ENCODE measurements at regions not wholly inside any gene's neighbourhood (a gene's known extent, or its start where the extent isn't known, plus 50 kb on each side); places are given as distances from the start of the nearest gene placed in this dataset.

DNA sequence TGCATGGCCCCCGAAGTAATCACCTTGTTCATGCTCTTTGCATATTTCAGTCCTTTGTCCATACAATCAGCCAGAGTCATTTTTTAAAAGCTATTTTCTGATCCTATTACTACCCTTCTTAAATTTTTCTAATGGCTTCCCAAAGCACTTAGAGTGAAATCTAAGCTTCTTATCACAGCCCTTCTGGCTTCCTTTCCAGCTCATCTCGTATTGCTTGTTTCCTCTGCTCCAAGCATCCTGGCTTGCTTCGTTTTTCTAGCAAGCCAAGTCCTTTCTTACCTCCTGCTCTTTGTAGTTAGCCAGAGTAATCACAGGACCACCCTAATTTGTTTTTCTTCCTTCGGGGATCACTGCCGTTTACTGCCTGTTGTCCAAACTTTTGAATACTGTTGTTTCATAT is 453.3 kb downstream of the KIF4B start:
- Histone ChIP-seq H3K4me1 (ENCODE audit: control insufficient read depth, insufficient read depth, low read length) (no peaks in the 10 kb centered on the region), H3K27me3 (ENCODE audit: control insufficient read depth, insufficient read depth, low read length, poor library complexity, severe bottlenecking) (no peaks in the 10 kb centered on the region), H3K9me3 (ENCODE audit: control insufficient read depth, low read length) (no peaks in the 10 kb centered on the region), H3K27ac (ENCODE audit: low read depth, low read length) (no peak overlapping the region), H3K9ac (ENCODE audit: extremely low read depth, low read length, poor library complexity, severe bottlenecking) (no peak overlapping the region), H3K4me3 (ENCODE audit: low read length) (no peak overlapping the region), H3K36me3 (ENCODE audit: control insufficient read depth, insufficient read depth, low read length) (no peaks in the 10 kb centered on the region)
- Mint-ChIP-seq H3K4me1 (no peaks in the 10 kb centered on the region), H3K4me3 (no peak overlapping the region), H3K9me3 (peaks cover 1% of the 10 kb centered on the region), H3K27ac (no peak overlapping the region), H3K36me3 (ENCODE audit: low read depth) (no peaks in the 10 kb centered on the region), H3K27me3 (ENCODE audit: insufficient read depth) (no peaks in the 10 kb centered on the region)
- 87 to 88% methylated on average over 2 to 5 of the region's 5 CpGs for WGBS, 2 experiments (ENCODE audit: insufficient coverage in 1 of 2, insufficient read length in 1 of 2)
- no peak for DNase-seq
- TF ChIP-seq, protein P1, sequence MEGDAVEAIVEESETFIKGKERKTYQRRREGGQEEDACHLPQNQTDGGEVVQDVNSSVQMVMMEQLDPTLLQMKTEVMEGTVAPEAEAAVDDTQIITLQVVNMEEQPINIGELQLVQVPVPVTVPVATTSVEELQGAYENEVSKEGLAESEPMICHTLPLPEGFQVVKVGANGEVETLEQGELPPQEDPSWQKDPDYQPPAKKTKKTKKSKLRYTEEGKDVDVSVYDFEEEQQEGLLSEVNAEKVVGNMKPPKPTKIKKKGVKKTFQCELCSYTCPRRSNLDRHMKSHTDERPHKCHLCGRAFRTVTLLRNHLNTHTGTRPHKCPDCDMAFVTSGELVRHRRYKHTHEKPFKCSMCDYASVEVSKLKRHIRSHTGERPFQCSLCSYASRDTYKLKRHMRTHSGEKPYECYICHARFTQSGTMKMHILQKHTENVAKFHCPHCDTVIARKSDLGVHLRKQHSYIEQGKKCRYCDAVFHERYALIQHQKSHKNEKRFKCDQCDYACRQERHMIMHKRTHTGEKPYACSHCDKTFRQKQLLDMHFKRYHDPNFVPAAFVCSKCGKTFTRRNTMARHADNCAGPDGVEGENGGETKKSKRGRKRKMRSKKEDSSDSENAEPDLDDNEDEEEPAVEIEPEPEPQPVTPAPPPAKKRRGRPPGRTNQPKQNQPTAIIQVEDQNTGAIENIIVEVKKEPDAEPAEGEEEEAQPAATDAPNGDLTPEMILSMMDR (conservative IDR thresholded peaks at IDR 0.05) = no peak

DNA sequence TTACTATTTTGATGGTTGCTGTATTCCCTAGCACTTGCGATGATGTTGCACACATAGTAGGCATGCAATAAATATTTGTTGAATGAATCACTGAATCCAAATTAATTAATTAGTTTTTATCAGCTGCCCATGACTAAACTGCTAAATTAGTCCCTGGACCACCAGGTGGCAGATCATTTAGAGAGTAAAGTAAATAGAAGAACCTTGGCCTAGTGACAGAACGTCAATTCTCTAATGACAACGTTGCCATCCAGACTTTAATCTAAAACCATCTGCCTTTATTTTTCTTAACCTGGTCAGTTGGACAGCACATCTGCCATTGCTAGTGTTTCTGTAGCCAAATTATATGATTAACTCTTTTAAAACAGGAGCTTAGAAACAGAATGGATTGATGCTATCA is 457.5 kb downstream of the KIF4B start:
- DNase-seq = no peak
- Mint-ChIP-seq H3K4me3 (no peak overlapping the region), H3K4me1 (peaks cover 5% of the 10 kb centered on the region), H3K27ac (no peak overlapping the region), H3K9me3 (no peaks in the 10 kb centered on the region), H3K27me3 (ENCODE audit: insufficient read depth) (peaks cover 16% of the 10 kb centered on the region), H3K36me3 (ENCODE audit: low read depth) (no peaks in the 10 kb centered on the region)
- H3K27me3 ChIP-seq (ENCODE audit: control insufficient read depth, insufficient read depth, low read length, poor library complexity, severe bottlenecking) = peaks cover 13% of the 10 kb centered on the region
- H3K27ac ChIP-seq (ENCODE audit: low read depth, low read length) = no peak overlapping the region
- H3K9ac ChIP-seq (ENCODE audit: extremely low read depth, low read length, poor library complexity, severe bottlenecking) = no peak overlapping the region
- H3K36me3 ChIP-seq (ENCODE audit: control insufficient read depth, insufficient read depth, low read length) = no peaks in the 10 kb centered on the region
- TF ChIP-seq, protein P1 (conservative IDR thresholded peaks at IDR 0.05) = peak; percentile 64
- WGBS, 2 experiments (ENCODE audit: insufficient coverage in 1 of 2, insufficient read length in 1 of 2) = 87 to 100% methylated on average over 2 to 3 of the region's 3 CpGs
- H3K4me1 ChIP-seq (ENCODE audit: control insufficient read depth, insufficient read depth, low read length) = no peaks in the 10 kb centered on the region
- H3K9me3 ChIP-seq (ENCODE audit: control insufficient read depth, low read length) = no peaks in the 10 kb centered on the region
- H3K4me3 ChIP-seq (ENCODE audit: low read length) = no peak overlapping the region

DNA sequence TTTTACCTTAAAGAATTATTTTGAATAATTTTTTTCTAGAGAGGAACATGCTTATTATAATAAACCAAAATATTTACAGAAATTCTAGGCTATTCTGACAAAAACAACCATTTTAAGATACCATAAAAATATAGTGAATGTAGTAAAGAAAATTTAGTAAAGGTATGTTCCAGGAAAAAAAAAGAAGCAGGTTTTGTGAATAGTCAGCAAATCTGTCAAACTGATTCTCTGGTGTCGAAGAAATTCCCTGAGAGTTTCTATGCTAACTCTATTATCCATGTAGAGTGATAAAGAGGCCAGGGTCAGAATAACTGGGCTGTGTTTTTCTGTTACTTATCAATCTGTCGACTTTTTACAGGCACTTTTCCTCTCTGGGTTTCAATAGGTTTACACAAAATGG is 459.2 kb downstream of the KIF4B start:
- TF ChIP-seq, protein P1 (conservative IDR thresholded peaks at IDR 0.05) = no peak
- no peak overlapping the region for H3K4me3 ChIP-seq (ENCODE audit: low read length)
- DNase-seq = no peak
- no peak overlapping the region for H3K27ac Mint-ChIP-seq
- H3K36me3 Mint-ChIP-seq (ENCODE audit: low read depth) = no peaks in the 10 kb centered on the region
- peaks cover 5% of the 10 kb centered on the region for H3K4me1 Mint-ChIP-seq
- H3K27me3 ChIP-seq (ENCODE audit: control insufficient read depth, insufficient read depth, low read length, poor library complexity, severe bottlenecking) = peaks cover 27% of the 10 kb centered on the region
- H3K36me3 ChIP-seq (ENCODE audit: control insufficient read depth, insufficient read depth, low read length) = no peaks in the 10 kb centered on the region
- H3K27ac ChIP-seq (ENCODE audit: low read depth, low read length) = no peak overlapping the region
- no peaks in the 10 kb centered on the region for H3K9me3 Mint-ChIP-seq
- H3K4me3 Mint-ChIP-seq = no peak overlapping the region
- 86 to 100% methylated on average over 1 of the region's 2 CpGs for WGBS, 2 experiments (ENCODE audit: insufficient coverage in 1 of 2, insufficient read length in 1 of 2)
- peaks cover 32% of the 10 kb centered on the region for H3K27me3 Mint-ChIP-seq (ENCODE audit: insufficient read depth)
- no peaks in the 10 kb centered on the region for H3K9me3 ChIP-seq (ENCODE audit: control insufficient read depth, low read length)
- no peak overlapping the region for H3K9ac ChIP-seq (ENCODE audit: extremely low read depth, low read length, poor library complexity, severe bottlenecking)
- H3K4me1 ChIP-seq (ENCODE audit: control insufficient read depth, insufficient read depth, low read length) = no peaks in the 10 kb centered on the region
